Tibial nerve (tissue), 4 donors: ENCODE measurements at regions not wholly inside any gene's neighbourhood (a gene's known extent, or its start where the extent isn't known, plus 50 kb on each side); places are given as distances from the start of the nearest gene placed in this dataset.
A peak's percentile ranks its signal among the peaks of the same experiment; 100 is the strongest.

Source experiments
- DNase-seq, 2 donors: peaks; one replicate each; pipeline ENCODE4 v3.0.0-alpha.2; 2019; ENCODE audit warnings: low spot score in 2 of 2
- H3K27ac ChIP-seq, 4 donors: fragments of 200-600 bp; sonication (generic) in 3 of 4; one replicate each; pipeline ENCODE4 v1.5.1; 2017 to 2019; ENCODE audit warnings: mild to moderate bottlenecking in 1 of 4
- H3K27me3 ChIP-seq, 2 donors: fragments of 200-600 bp; sonication (generic) in 1 of 2; one replicate each; pipeline versions ENCODE4 v1.5.1 to v1.6.0; 2017 to 2019
- H3K36me3 ChIP-seq, 3 donors: fragments of 200-600 bp; sonication (generic); one replicate each; pipeline ENCODE4 v1.5.1; 2018 to 2019
- H3K4me1 ChIP-seq, 4 donors: fragments of 200-600 bp; sonication (generic) in 3 of 4; one replicate each; pipeline ENCODE4 v1.5.1; 2017 to 2019
- H3K4me3 ChIP-seq, 4 donors: fragments of 200-600 bp; sonication (generic) in 3 of 4; one replicate each; pipeline ENCODE4 v1.5.1; 2017 to 2019; ENCODE audit warnings: mild to moderate bottlenecking in 1 of 4, moderate library complexity in 1 of 4
- H3K9me3 ChIP-seq, 4 donors: fragments of 200-600 bp; sonication (generic) in 3 of 4; one replicate each; pipeline ENCODE4 v1.5.1; 2017 to 2019
- EP300 ChIP-seq, 2 donors: sonication (generic); formaldehyde crosslinking; IDR thresholded peaks; one replicate each; pipeline ENCODE4 v1.6.1; 2017; ENCODE audit warnings: antibody characterized with exemption in 2 of 2, mild to moderate bottlenecking in 1 of 2
- POLR2A ChIP-seq, 2 donors: fragments of 450-650 bp; IDR thresholded peaks; one replicate each; pipeline ENCODE4 v1.6.1; 2017; ENCODE audit warnings: antibody characterized with exemption in 2 of 2, mild to moderate bottlenecking in 2 of 2, moderate library complexity in 2 of 2
- WGBS, 2 donors: methylation state at CpG; one replicate each; pipeline ENCODE4 v1.1.5; 2018; 5-methylcytosine and 5-hydroxymethylcytosine counted together
- TF ChIP-seq, protein P1 (sequence below), 5 experiments: fragments of 200-600 bp in 3 of 5; fragments of 450-650 bp in 2 of 5; sonication (generic) in 3 of 5; IDR thresholded peaks; one replicate each; pipeline ENCODE4 v1.5.1; 2016 to 2019; ENCODE audit warnings: antibody characterized with exemption in 5 of 5, mild to moderate bottlenecking in 3 of 5, moderate library complexity in 2 of 5

DNA sequence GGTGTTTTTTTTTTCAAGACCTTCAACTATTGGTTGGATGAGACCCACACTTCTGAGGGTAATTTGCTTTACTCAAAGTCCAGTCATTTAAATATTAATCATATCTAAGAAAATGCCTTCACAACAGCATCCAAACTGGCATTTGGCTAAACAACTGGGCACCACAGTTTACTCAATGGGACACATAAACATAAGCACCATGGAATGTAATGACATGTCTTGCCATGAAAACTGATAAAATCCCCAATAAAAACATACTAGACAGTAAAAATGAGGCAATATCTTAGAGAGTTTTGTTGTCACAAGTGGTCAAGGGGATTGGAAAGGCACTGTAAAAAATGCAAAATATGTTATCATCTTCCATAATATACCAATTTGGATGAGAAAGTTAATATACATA, 838.8 kb upstream of the ADAMTS5 start:
- no peak overlapping the region for H3K27ac ChIP-seq

DNA sequence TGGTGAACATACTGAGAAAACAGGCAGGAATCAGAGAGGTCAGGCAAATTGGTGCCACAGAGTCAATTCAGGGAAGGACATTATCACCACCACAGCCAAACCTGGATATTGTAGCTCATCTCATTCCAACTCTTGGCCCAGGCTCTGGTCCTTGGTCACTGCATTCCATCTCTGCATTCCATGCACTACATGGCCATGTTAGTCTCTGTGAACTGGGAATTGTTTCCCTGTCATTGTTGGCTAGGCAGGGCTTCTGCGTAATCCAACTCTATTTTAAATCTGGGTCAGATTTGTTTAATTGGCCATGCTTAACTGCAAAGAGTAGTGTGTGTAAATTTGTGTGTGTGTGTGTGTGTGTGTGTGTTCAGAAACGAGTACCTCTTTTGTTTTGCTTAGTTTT, 837.6 kb upstream of the ADAMTS5 start:
- no peak for DNase-seq
- WGBS, 2 donors: 30 to 37% methylated on average over 2 of the region's 2 CpGs
- Histone ChIP-seq H3K4me3 (no peak overlapping the region), H3K4me1 (no peaks in the 10 kb centered on the region), H3K36me3 (no peaks in the 10 kb centered on the region), H3K27me3 (no peaks in the 10 kb centered on the region), H3K27ac (no peak overlapping the region), H3K9me3 (no peaks in the 10 kb centered on the region)
- TF ChIP-seq, protein P1, sequence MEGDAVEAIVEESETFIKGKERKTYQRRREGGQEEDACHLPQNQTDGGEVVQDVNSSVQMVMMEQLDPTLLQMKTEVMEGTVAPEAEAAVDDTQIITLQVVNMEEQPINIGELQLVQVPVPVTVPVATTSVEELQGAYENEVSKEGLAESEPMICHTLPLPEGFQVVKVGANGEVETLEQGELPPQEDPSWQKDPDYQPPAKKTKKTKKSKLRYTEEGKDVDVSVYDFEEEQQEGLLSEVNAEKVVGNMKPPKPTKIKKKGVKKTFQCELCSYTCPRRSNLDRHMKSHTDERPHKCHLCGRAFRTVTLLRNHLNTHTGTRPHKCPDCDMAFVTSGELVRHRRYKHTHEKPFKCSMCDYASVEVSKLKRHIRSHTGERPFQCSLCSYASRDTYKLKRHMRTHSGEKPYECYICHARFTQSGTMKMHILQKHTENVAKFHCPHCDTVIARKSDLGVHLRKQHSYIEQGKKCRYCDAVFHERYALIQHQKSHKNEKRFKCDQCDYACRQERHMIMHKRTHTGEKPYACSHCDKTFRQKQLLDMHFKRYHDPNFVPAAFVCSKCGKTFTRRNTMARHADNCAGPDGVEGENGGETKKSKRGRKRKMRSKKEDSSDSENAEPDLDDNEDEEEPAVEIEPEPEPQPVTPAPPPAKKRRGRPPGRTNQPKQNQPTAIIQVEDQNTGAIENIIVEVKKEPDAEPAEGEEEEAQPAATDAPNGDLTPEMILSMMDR (IDR thresholded peaks at IDR 0.05): no peak
- TF ChIP-seq POLR2A (IDR thresholded peaks at IDR 0.05) (no peak), EP300 (IDR thresholded peaks at IDR 0.05) (no peak)

More for the DNA sequence above, 838.8 kb upstream of the ADAMTS5 start:
- Histone ChIP-seq H3K4me3 (no peak overlapping the region), H3K4me1 (no peaks in the 10 kb centered on the region), H3K27me3 (no peaks in the 10 kb centered on the region), H3K9me3 (no peaks in the 10 kb centered on the region), H3K36me3 (no peaks in the 10 kb centered on the region)
- TF ChIP-seq POLR2A (IDR thresholded peaks at IDR 0.05) (no peak), EP300 (IDR thresholded peaks at IDR 0.05) (no peak)
- TF ChIP-seq, protein P1 (IDR thresholded peaks at IDR 0.05): no peak
- no peak for DNase-seq

DNA sequence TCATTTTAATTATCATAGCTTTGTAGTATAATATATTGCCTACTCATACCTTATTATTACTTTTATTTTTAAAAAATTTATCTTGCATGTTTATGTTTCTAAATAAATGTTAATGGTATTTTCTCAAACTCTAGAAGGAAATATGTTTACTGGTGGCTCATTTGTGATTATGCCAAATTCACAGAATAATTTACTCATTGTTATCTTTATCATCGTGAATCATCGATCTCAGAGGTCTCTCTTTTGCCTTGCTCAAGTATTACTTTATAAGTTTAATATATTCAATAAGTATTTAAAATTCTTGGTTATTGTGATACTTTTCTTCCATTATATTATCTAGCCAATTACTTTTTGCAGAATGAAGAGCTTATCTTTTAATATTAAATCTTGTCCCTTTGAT, 836.7 kb upstream of the ADAMTS5 start:
- no peak overlapping the region for H3K27ac ChIP-seq
- no peaks in the 10 kb centered on the region for H3K36me3 ChIP-seq
- DNase-seq: no peak
- H3K27me3 ChIP-seq: no peaks in the 10 kb centered on the region
- 60 to 69% methylated on average over 2 of the region's 2 CpGs for WGBS, 2 donors
- H3K4me3 ChIP-seq: no peak overlapping the region
- TF ChIP-seq, protein P1 (IDR thresholded peaks at IDR 0.05): no peak
- TF ChIP-seq EP300 (IDR thresholded peaks at IDR 0.05) (no peak), POLR2A (IDR thresholded peaks at IDR 0.05) (no peak)
- no peaks in the 10 kb centered on the region for H3K4me1 ChIP-seq
- no peaks in the 10 kb centered on the region for H3K9me3 ChIP-seq

DNA sequence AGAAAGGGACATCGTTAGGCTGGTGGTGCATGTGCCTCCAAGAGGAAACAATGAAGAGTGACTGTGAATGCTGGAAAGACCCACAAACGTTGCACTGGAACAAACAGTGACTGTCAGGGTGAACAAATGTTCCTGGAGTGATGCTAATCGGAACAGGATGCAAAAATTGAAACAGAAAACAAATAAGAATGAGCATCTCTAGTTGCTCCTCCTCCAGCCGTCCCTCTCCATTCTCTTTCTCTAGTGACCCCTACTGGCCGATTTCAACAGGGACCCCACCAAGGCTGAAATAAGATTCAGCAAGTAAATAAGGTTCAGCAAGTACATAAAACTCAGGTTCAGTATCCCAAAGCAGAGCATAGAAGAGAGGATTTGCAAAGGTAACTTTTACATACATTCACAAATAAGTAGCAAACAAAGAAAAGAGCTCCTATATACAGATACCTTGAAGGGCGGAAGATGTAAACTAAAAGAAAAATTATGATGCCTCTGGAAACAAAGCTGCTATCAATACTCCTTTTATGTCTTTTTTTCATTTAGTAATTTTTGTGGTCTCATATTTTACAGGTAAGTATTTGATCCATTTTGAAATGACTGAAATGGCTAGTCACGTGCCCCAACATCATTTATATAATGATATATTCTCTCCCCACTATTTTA, 836.1 kb upstream of the ADAMTS5 start:
- 53 to 56% methylated on average over 7 of the region's 7 CpGs for WGBS, 2 donors
- no peak overlapping the region for H3K4me3 ChIP-seq
- H3K27ac ChIP-seq: no peak overlapping the region
- DNase-seq: peak in 1 of 2 donors; percentile 35
- H3K27me3 ChIP-seq: no peaks in the 10 kb centered on the region
- H3K9me3 ChIP-seq: no peaks in the 10 kb centered on the region
- TF ChIP-seq POLR2A (IDR thresholded peaks at IDR 0.05) (no peak), EP300 (IDR thresholded peaks at IDR 0.05) (no peak)
- TF ChIP-seq, protein P1 (IDR thresholded peaks at IDR 0.05): peak in 4 of 5 experiments; percentile 24 to 45 (median 36)
- no peaks in the 10 kb centered on the region for H3K4me1 ChIP-seq
- H3K36me3 ChIP-seq: no peaks in the 10 kb centered on the region

DNA sequence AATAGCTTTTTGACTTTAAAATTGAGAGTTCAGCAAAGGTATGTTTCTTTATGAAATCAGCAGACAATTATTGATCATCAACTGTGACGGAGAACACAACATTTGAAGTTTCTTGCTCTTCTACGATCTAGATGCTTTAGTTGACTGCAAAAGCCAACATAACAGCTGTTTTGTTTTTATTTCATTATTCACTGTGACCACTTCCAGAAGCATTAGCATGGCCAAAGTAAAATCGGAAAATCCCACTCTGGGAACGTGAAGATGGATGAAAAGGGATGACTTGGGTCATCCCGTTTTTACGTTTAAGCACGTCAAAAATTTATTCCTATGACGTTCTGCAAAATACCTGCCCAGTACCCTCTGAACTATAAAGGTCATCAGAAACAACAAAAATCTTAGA, 833.0 kb upstream of the ADAMTS5 start:
- WGBS, 2 donors: 77 to 79% methylated on average over 8 of the region's 8 CpGs
- Histone ChIP-seq H3K27ac (no peak overlapping the region), H3K4me1 (peaks cover 0 to 12% (median 0%) of the 10 kb centered on the region in 4 donors), H3K4me3 (no peak overlapping the region), H3K36me3 (no peaks in the 10 kb centered on the region), H3K9me3 (no peaks in the 10 kb centered on the region), H3K27me3 (no peaks in the 10 kb centered on the region)
- no peak for TF ChIP-seq POLR2A (IDR thresholded peaks at IDR 0.05)
- TF ChIP-seq EP300 (IDR thresholded peaks at IDR 0.05): no peak
- TF ChIP-seq, protein P1 (IDR thresholded peaks at IDR 0.05): no peak
- DNase-seq: no peak
